Skeletal muscle satellite cell (primary cell): ENCODE measurements at regions not wholly inside any gene's neighbourhood (a gene's known extent, or its start where the extent isn't known, plus 50 kb on each side); places are given as distances from the start of the nearest gene placed in this dataset.
"Not testable (repeated sequence)": the region's sequence is repeated elsewhere in the genome, so short reads cannot be mapped to it uniquely, and the experiment has no call there.

Experiments
- H3K27me3 ChIP-seq: 2 replicates; pipeline ENCODE4 v1.7.0; 2013; ENCODE audit warnings: low read length; ENCODE audit not compliant: control insufficient read depth, insufficient read depth
- H3K36me3 ChIP-seq: 2 replicates; pipeline ENCODE4 v1.7.0; 2013; ENCODE audit warnings: mild to moderate bottlenecking, control low read depth, low read length; ENCODE audit not compliant: insufficient read depth
- H3K4me1 ChIP-seq: 2 replicates; pipeline ENCODE4 v1.7.0; 2013; ENCODE audit warnings: low read length; ENCODE audit not compliant: control insufficient read depth, insufficient read depth
- H3K4me2 ChIP-seq: 2 replicates; pipeline ENCODE4 v1.7.0; 2013; ENCODE audit warnings: mild to moderate bottlenecking, low read length
- H3K4me3 ChIP-seq: 2 replicates; pipeline ENCODE4 v1.7.0; 2013; ENCODE audit warnings: low read length
- H3K9ac ChIP-seq: 2 replicates; pipeline ENCODE4 v1.7.0; 2013; ENCODE audit warnings: mild to moderate bottlenecking, low read depth, low read length, moderate library complexity
- H3K9me3 ChIP-seq: replicated peaks from 2 replicates; pipeline ENCODE4 v1.7.0; 2013; ENCODE audit warnings: mild to moderate bottlenecking, control low read depth, low read length

DNA sequence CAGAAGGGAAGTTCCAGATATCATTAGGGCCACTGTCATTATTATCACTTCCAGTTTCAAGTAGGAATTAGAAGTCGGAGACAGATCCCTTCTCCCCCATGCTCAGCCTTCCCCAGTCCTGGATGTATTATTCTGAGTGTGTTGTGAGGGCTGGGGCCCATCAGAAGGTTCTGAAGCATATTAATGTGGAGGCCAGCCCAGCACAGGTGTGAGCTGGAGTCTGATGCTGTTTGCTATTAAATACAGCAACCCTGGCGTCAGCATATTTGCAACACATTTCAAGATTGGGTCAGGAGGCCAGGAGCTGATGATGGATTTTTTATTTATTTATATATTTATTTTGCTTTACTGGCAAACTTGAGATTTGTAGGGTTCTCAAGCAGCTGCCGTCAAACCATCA is 195.2 kb downstream of the NRP2 start:
- no peaks in the 10 kb centered on the region for H3K36me3 ChIP-seq
- no peak overlapping the region for H3K9ac ChIP-seq
- no peak overlapping the region for H3K4me3 ChIP-seq
- H3K9me3 ChIP-seq, result no peaks in the 10 kb centered on the region
- no peaks in the 10 kb centered on the region for H3K4me1 ChIP-seq
- H3K27me3 ChIP-seq, result peaks cover 19% of the 10 kb centered on the region
- no peak overlapping the region for H3K4me2 ChIP-seq

DNA sequence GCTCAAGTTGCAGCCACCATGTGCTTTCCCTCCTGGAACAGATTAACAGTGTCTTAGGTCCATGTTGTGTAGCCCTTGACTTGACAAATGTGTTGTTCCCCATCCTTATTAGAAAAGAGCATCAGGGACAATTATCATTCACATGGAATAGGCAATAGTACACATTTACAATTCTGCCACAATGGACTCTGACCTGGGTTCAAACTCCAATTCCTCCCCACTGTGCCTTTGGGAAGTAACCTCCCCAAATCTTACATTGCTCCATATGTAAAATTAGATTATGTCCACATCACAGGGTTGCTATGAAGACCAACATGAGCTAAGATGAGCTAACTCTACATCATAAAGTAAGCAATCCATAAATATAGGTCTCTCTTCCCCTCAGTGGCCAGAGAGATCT is 193.8 kb downstream of the NRP2 start:
- Histone ChIP-seq H3K4me1 (no peaks in the 10 kb centered on the region), H3K9ac (no peak overlapping the region), H3K9me3 (no peaks in the 10 kb centered on the region), H3K4me3 (no peak overlapping the region), H3K27me3 (peaks cover 19% of the 10 kb centered on the region), H3K4me2 (no peak overlapping the region), H3K36me3 (no peaks in the 10 kb centered on the region)

DNA sequence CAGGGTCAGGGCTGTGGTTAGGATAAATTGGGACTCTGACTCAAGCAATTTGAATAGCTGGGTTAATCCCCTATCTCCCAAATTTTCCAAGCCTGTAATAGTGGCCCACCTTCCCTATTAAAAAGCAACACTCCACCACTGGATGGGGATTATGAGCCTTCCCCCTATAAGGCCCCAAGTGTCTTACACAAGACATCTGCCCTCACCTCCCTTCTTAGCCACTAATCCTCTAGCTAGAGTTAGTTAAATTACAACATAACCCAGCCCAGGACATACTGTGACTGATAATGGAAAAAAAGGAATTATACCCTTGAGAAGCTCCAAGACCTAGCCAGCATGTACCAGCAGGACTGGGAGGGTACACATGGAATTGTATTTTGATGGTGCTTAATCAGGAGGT is 190.4 kb downstream of the NRP2 start:
- H3K4me2 ChIP-seq, result no peak overlapping the region
- H3K27me3 ChIP-seq, result no peaks in the 10 kb centered on the region
- no peak overlapping the region for H3K4me3 ChIP-seq
- H3K9ac ChIP-seq, result no peak overlapping the region
- H3K4me1 ChIP-seq, result no peaks in the 10 kb centered on the region
- H3K36me3 ChIP-seq, result no peaks in the 10 kb centered on the region
- H3K9me3 ChIP-seq, result no peaks in the 10 kb centered on the region

DNA sequence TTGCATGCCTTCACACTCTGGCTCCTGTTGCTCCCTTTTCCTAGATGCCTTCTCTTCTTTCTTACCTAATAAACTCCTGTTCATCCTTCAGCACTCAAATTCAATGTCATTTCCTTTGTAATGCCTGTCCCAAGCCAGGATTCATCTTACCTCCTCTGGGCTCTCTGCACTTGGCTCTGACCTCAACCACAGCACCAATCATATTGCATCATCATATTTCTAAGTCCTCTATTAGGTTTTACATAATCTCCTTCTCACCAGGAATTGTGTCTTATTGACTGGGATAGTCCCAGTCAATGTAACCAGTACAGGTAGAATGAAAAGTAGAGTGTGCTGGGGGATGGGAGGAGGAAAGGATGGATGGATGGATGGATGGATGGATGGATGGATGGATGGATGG is 187.1 kb downstream of the NRP2 start:
- peaks cover 3% of the 10 kb centered on the region for H3K4me1 ChIP-seq
- H3K9me3 ChIP-seq, result no peaks in the 10 kb centered on the region
- no peak overlapping the region for H3K9ac ChIP-seq
- H3K4me3 ChIP-seq, result no peak overlapping the region
- no peaks in the 10 kb centered on the region for H3K36me3 ChIP-seq
- no peak overlapping the region for H3K4me2 ChIP-seq
- H3K27me3 ChIP-seq, result peaks cover 4% of the 10 kb centered on the region

DNA sequence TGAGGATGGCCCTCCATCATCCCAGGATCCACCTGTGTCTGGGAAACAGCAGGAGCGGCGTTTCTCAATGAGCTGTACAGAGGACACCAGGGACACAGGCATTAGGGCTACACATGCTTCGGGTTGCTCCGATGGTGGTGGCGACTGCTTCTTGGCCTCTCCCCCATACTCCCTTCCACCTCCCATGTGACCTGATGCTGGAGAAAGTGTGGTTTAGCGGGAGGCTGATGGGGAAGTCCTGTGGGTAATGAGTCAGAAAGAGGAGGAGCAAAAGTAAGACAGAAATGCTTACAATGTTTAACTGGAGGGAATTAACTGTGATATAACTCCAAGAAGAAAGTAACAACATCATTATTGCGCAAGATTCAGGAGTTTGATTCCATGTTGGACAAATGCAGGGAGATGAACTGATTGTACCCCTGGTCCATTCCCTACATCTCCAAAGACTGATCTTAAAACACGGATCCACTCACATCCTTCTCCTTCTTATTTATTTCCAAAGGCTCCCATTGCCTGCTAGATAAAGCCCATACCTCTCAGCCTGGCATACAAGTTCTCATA is 186.6 kb downstream of the NRP2 start:
- Histone ChIP-seq H3K4me3 (no peak overlapping the region), H3K9me3 (no peaks in the 10 kb centered on the region), H3K36me3 (no peaks in the 10 kb centered on the region), H3K9ac (no peak overlapping the region), H3K4me1 (peaks cover 3% of the 10 kb centered on the region), H3K27me3 (peaks cover 4% of the 10 kb centered on the region), H3K4me2 (no peak overlapping the region)

DNA sequence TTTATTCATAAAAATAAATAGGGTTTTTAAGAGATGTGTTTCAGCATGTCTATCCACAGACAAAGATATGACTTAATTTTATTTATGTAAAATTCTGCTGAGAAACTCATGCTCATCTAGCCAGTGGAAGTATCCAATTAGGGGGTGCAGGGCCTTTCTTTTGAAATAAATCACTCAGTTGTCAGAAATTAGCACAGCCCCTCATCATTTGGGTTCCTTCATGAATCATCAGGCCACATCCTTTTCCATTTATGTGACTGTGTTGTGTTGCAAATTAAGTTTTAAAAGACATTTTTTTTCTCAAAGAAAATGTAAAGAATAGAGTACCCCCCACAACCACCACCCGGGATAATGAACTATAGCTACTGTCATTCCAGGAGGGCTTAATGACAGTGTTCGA is 185.8 kb downstream of the NRP2 start:
- Histone ChIP-seq H3K9ac (no peak overlapping the region), H3K4me1 (peaks cover 3% of the 10 kb centered on the region), H3K36me3 (no peaks in the 10 kb centered on the region), H3K9me3 (no peaks in the 10 kb centered on the region), H3K4me2 (no peak overlapping the region), H3K4me3 (no peak overlapping the region), H3K27me3 (peaks cover 4% of the 10 kb centered on the region)

DNA sequence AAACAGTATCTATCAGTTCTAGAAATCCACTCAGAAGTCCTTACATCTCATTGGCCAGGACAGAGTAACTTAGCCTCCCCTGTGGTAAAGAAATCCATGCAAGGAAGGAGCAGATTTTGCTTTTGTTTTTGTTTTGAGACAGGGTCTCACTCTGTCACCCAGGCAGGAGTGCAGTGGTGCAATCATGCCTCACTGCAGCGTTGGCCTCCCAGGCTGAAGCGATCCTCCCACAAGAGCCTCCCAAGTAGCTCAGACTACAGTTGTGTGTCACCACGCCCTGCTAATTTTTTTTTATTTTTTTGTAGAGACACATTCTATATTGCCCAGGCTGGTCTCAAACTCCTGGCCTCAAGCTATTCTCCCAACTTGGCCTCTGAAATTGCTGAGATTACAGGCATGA is 185.1 kb downstream of the NRP2 start:
- H3K9me3 ChIP-seq, result no peaks in the 10 kb centered on the region
- H3K4me1 ChIP-seq, result peaks cover 3% of the 10 kb centered on the region
- peaks cover 4% of the 10 kb centered on the region for H3K27me3 ChIP-seq
- H3K36me3 ChIP-seq, result no peaks in the 10 kb centered on the region
- H3K9ac ChIP-seq, result no peak overlapping the region
- H3K4me3 ChIP-seq, result no peak overlapping the region
- no peak overlapping the region for H3K4me2 ChIP-seq

DNA sequence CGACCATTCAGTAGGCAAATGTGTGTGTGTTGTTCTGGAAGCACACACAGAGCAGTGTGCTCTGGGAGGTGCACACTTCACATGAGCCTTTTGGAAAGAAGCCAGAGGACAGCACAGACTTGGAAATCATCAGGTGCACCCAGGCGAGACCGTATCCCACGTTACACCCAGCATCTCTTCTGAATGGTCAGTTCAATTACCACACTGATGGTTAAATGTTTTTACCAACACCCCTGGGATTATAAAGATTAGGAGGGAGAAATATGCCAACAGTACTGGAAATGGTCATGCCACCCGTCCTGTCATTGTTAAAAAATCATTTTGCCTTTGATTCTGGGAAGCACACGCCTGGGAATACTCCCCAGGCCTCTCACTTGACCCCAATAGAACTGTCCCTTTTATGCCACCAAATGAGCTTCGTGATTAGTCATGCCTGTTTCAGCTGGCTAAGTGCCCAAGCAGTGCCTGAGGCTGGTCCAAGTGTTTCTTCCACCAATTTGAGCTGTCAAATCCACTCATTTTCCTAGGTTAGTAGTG is 183.7 kb downstream of the NRP2 start:
- Histone ChIP-seq H3K36me3 (no peaks in the 10 kb centered on the region), H3K4me1 (peaks cover 3% of the 10 kb centered on the region), H3K4me3 (no peak overlapping the region), H3K9me3 (no peaks in the 10 kb centered on the region), H3K4me2 (no peak overlapping the region), H3K9ac (no peak overlapping the region), H3K27me3 (peaks cover 7% of the 10 kb centered on the region)

DNA sequence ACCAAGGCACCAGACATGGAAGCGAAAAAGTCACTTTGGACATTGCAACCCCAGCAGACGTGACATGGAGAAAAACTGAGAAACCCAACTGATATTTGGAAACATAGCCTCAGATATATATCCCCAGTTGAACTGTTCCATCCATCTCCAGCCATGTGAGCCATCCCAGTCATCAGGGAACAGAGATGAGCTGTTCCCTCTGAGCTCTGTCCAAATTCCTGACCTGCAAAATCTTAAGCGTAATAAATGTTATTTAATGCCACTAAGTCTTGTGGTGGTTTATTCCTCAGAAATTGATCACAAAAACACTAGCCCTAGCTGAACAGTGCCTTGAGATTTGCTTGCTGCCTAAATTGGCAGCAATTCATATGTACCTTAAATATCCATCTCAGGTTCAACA is 182.8 kb downstream of the NRP2 start:
- H3K36me3 ChIP-seq, result no peaks in the 10 kb centered on the region
- no peak overlapping the region for H3K9ac ChIP-seq
- H3K4me1 ChIP-seq, result peaks cover 3% of the 10 kb centered on the region
- H3K4me2 ChIP-seq, result no peak overlapping the region
- peaks cover 16% of the 10 kb centered on the region for H3K27me3 ChIP-seq
- H3K9me3 ChIP-seq, result no peaks in the 10 kb centered on the region
- H3K4me3 ChIP-seq, result no peak overlapping the region

DNA sequence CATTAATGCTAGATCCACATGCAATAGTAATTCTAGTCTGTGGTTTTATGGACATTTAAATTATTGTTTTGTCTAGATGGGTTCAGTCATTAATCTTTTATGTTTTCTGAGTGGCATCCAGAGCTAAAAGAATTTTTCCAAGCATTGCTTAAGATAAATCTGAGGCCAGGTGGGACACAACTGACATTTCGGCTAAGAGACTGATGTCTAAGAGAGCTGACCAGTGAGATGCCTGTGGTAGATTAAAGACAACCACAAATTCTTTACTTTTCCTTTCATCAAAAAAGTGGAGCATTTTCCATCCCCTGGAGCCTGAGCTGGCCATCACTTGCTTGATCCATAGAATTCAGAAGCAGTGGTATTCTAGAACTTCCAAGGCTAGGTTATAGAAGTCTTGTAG is 182.2 kb downstream of the NRP2 start:
- peaks cover 3% of the 10 kb centered on the region for H3K4me1 ChIP-seq
- no peaks in the 10 kb centered on the region for H3K9me3 ChIP-seq
- H3K4me2 ChIP-seq, result no peak overlapping the region

DNA sequence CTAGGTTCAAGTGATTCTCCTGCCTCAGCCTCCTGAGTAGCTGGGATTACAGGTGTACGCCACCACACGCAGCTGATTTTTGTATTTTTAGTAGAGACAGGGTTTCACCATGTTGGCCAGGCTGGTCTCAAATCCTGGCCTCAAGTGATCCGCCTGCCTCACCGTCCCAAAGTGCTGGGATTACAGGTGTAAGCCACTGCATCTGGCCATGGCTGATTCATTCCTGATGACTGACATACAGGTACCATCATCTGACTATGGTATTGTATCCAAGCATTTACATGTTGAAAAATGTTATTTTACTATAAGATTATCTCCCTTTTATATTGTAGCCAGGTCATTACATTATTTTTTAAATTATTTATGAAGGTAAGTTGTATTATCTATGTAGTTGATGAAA is 180.5 kb downstream of the NRP2 start:
- H3K36me3 ChIP-seq, H3K4me3 ChIP-seq, H3K9ac ChIP-seq, H3K4me2 ChIP-seq, H3K9me3 ChIP-seq: not testable (repeated sequence)
- H3K27me3 ChIP-seq, result peaks cover 17% of the 10 kb centered on the region
- peaks cover 10% of the 10 kb centered on the region for H3K4me1 ChIP-seq

More for the DNA sequence above, 182.2 kb downstream of the NRP2 start:
- no peak overlapping the region for H3K4me3 ChIP-seq
- H3K9ac ChIP-seq, result no peak overlapping the region
- peaks cover 17% of the 10 kb centered on the region for H3K27me3 ChIP-seq
- H3K36me3 ChIP-seq, result no peaks in the 10 kb centered on the region

DNA sequence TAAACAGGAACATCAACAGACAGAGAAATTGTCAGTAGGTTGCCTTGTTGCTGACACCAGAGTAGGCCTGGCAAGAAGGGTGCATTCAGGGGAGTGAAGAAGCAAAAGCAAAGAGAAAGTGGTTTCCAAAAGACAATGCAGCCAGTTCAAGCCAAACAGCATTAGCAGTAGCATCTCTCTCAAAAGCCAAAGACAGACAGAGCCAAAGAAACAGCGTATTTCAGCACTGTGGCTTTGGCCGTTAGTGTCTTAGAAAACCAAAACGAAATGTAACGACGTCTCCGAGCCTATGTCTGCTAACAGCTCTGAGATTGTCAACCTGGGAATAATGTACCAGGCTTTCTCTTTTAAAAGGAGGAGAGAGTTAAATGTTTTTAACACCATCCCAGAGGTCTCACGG is 178.6 kb downstream of the NRP2 start:
- peaks cover 17% of the 10 kb centered on the region for H3K27me3 ChIP-seq
- H3K9me3 ChIP-seq, result no peaks in the 10 kb centered on the region
- H3K4me2 ChIP-seq, result no peak overlapping the region
- peaks cover 7% of the 10 kb centered on the region for H3K4me1 ChIP-seq
- no peak overlapping the region for H3K9ac ChIP-seq
- H3K36me3 ChIP-seq, result no peaks in the 10 kb centered on the region
- no peak overlapping the region for H3K4me3 ChIP-seq
